ENCODE measurements at regions not wholly inside any gene's neighbourhood (a gene's known extent, or its start where the extent isn't known, plus 50 kb on each side); places are given as distances from the start of the nearest gene placed in this dataset.

DNA sequence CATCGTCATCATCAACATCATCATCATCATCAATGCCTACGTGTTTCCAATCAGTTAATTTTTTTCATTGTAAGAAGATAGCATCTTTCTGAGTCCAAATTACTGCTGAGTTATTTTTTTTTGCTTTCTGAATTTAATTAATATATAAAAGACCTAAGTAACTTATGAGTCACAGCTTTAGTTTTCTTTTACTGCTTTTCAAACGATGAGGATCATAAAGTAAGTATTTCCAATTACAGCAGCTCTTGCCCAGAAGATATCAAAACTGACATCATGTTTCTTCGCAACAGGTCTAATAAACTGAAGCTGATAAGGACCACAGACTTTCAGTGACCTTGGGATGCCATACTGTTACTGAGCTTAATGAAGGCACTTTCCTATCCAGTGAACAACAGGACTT lies 442.2 kb downstream of the DSEL start:
- TF ChIP-seq, protein P1, sequence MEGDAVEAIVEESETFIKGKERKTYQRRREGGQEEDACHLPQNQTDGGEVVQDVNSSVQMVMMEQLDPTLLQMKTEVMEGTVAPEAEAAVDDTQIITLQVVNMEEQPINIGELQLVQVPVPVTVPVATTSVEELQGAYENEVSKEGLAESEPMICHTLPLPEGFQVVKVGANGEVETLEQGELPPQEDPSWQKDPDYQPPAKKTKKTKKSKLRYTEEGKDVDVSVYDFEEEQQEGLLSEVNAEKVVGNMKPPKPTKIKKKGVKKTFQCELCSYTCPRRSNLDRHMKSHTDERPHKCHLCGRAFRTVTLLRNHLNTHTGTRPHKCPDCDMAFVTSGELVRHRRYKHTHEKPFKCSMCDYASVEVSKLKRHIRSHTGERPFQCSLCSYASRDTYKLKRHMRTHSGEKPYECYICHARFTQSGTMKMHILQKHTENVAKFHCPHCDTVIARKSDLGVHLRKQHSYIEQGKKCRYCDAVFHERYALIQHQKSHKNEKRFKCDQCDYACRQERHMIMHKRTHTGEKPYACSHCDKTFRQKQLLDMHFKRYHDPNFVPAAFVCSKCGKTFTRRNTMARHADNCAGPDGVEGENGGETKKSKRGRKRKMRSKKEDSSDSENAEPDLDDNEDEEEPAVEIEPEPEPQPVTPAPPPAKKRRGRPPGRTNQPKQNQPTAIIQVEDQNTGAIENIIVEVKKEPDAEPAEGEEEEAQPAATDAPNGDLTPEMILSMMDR (IDR thresholded peaks at IDR 0.05; ENCODE audit: low read length) = no peak
- TF ChIP-seq EZH2 (IDR thresholded peaks at IDR 0.05; ENCODE audit: borderline replicate concordance, low read length) = no peak
